SU-DHL-6 (cell line): ENCODE measurements at regions not wholly inside any gene's neighbourhood (a gene's known extent, or its start where the extent isn't known, plus 50 kb on each side); places are given as distances from the start of the nearest gene placed in this dataset.

Experiments
- EZH2phosphoT487 ChIP-seq: fragments of 200-600 bp; sonication (generic), shearing (Covaris generic); conservative IDR thresholded peaks from 2 replicates; pipeline ENCODE4 v1.6.1; 2018; ENCODE audit warnings: mild to moderate bottlenecking, antibody characterized with exemption, low read length, moderate library complexity, mixed read lengths
- TF ChIP-seq, protein P1 (sequence below): fragments of 200-600 bp; sonication (generic); IDR thresholded peaks from one replicate; pipeline ENCODE4 v1.5.1; 2017; ENCODE audit warnings: antibody characterized with exemption, mild to moderate bottlenecking, low read length, moderate library complexity; ENCODE audit not compliant: insufficient read depth, poor library complexity, severe bottlenecking

DNA sequence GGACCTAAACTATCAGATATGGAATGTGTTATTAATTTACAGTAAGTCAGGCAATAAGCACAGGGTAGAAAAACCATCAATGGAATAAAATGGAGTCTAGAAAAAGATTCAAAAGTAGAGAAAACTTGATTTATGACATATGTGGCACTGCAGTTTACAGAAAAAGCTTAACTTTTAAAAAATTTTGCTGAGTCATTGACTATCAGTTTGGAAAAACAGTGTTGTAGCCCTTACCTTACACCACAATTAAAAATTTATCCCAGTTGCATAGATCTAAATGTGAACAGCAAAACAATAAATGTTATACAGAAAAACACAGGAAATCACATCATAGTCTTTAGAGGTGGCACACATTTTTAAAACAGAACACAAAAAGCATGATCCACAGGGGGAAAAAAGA, 108.5 kb downstream of the USP22 start:
- TF ChIP-seq, protein P1, sequence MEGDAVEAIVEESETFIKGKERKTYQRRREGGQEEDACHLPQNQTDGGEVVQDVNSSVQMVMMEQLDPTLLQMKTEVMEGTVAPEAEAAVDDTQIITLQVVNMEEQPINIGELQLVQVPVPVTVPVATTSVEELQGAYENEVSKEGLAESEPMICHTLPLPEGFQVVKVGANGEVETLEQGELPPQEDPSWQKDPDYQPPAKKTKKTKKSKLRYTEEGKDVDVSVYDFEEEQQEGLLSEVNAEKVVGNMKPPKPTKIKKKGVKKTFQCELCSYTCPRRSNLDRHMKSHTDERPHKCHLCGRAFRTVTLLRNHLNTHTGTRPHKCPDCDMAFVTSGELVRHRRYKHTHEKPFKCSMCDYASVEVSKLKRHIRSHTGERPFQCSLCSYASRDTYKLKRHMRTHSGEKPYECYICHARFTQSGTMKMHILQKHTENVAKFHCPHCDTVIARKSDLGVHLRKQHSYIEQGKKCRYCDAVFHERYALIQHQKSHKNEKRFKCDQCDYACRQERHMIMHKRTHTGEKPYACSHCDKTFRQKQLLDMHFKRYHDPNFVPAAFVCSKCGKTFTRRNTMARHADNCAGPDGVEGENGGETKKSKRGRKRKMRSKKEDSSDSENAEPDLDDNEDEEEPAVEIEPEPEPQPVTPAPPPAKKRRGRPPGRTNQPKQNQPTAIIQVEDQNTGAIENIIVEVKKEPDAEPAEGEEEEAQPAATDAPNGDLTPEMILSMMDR: no peak
- no peak for TF ChIP-seq EZH2phosphoT487
